HL-60 (cell line): ENCODE measurements at regions not wholly inside any gene's neighbourhood (a gene's known extent, or its start where the extent isn't known, plus 50 kb on each side); places are given as distances from the start of the nearest gene placed in this dataset.

Source experiments
- DNase-seq, 2 experiments: peaks; one replicate each; pipeline ENCODE4 v3.0.0-alpha.2; 2010 to 2020; ENCODE audit warnings: low read depth in 1 of 2, low spot score in 1 of 2
- H3K27ac ChIP-seq: fragments of 250-450 bp; sonication (Bioruptor Pico); replicated peaks from 2 replicates; pipeline ENCODE4 v1.5.1; 2020; ENCODE audit warnings: mild to moderate bottlenecking, moderate library complexity
- H3K27me3 ChIP-seq: fragments of 250-450 bp; sonication (Bioruptor Pico); 2 replicates; pipeline ENCODE4 v1.5.1; 2021; ENCODE audit warnings: mild to moderate bottlenecking, moderate library complexity; ENCODE audit not compliant: insufficient read depth, poor library complexity, severe bottlenecking
- H3K4me3 ChIP-seq: replicated peaks from 2 replicates; pipeline ENCODE4 v1.5.1; 2011; ENCODE audit warnings: mild to moderate bottlenecking, control low read depth, low read length; ENCODE audit not compliant: insufficient read depth
- CTCF ChIP-seq: IDR thresholded peaks from one replicate; pipeline ENCODE4 v1.5.1; 2011; ENCODE audit warnings: low read length, control low read depth, inconsistent platforms; ENCODE audit not compliant: insufficient read depth
- GABPA ChIP-seq: IDR thresholded peaks from 2 replicates; pipeline ENCODE4 v1.6.1; 2012; ENCODE audit warnings: low read depth
- POLR2AphosphoS5 ChIP-seq: IDR thresholded peaks from 2 replicates; pipeline ENCODE4 v1.6.1; 2012; ENCODE audit warnings: low read depth
- REST ChIP-seq: IDR thresholded peaks from 2 replicates; pipeline ENCODE4 v1.6.1; 2012; ENCODE audit warnings: low read depth; ENCODE audit not compliant: insufficient replicate concordance
- SPI1 ChIP-seq: IDR thresholded peaks from 2 replicates; pipeline ENCODE4 v1.6.1; 2012; ENCODE audit warnings: low read depth, mild to moderate bottlenecking, borderline replicate concordance

GRCh38 chr1:83802023-83802422 lies 196.9 kb downstream of the TTLL7 start:
- no peak overlapping the region for H3K27ac ChIP-seq
- H3K27me3 ChIP-seq: no peaks in the 10 kb centered on the region
- H3K4me3 ChIP-seq: no peak overlapping the region
- no peak for DNase-seq
- no peak for TF ChIP-seq REST
- TF ChIP-seq SPI1: no peak
- TF ChIP-seq POLR2AphosphoS5: no peak
- no peak for TF ChIP-seq CTCF
- no peak for TF ChIP-seq GABPA

GRCh38 chr1:83800066-83800465 lies 198.9 kb downstream of the TTLL7 start:
- Histone ChIP-seq H3K27me3 (no peaks in the 10 kb centered on the region), H3K27ac (no peak overlapping the region), H3K4me3 (no peak overlapping the region)
- TF ChIP-seq SPI1 (no peak), GABPA (no peak), POLR2AphosphoS5 (no peak)
- DNase-seq: no peak

GRCh38 chr1:83799594-83799993 lies 199.3 kb downstream of the TTLL7 start:
- H3K27me3 ChIP-seq: no peaks in the 10 kb centered on the region
- no peak overlapping the region for H3K27ac ChIP-seq
- no peak for DNase-seq
- H3K4me3 ChIP-seq: no peak overlapping the region
- no peak for TF ChIP-seq REST
- TF ChIP-seq POLR2AphosphoS5: no peak
- no peak for TF ChIP-seq GABPA
- TF ChIP-seq CTCF: no peak
- no peak for TF ChIP-seq SPI1

GRCh38 chr1:83798965-83799364 lies 200.0 kb downstream of the TTLL7 start:
- no peak for DNase-seq
- Histone ChIP-seq H3K4me3 (no peak overlapping the region), H3K27me3 (no peaks in the 10 kb centered on the region), H3K27ac (no peak overlapping the region)
- TF ChIP-seq GABPA: no peak
- no peak for TF ChIP-seq SPI1
- TF ChIP-seq CTCF: no peak
- TF ChIP-seq POLR2AphosphoS5: no peak
- TF ChIP-seq REST: no peak
